CD4-positive, alpha-beta T cell treated with Interleukin-6 for 4 hours (primary cell): ENCODE measurements at regions not wholly inside any gene's neighbourhood (a gene's known extent, or its start where the extent isn't known, plus 50 kb on each side); places are given as distances from the start of the nearest gene placed in this dataset.

Source experiments
- DNase-seq: peaks from one replicate; pipeline ENCODE4 v3.0.0-alpha.2; 2020; ENCODE audit warnings: mixed read lengths

DNA sequence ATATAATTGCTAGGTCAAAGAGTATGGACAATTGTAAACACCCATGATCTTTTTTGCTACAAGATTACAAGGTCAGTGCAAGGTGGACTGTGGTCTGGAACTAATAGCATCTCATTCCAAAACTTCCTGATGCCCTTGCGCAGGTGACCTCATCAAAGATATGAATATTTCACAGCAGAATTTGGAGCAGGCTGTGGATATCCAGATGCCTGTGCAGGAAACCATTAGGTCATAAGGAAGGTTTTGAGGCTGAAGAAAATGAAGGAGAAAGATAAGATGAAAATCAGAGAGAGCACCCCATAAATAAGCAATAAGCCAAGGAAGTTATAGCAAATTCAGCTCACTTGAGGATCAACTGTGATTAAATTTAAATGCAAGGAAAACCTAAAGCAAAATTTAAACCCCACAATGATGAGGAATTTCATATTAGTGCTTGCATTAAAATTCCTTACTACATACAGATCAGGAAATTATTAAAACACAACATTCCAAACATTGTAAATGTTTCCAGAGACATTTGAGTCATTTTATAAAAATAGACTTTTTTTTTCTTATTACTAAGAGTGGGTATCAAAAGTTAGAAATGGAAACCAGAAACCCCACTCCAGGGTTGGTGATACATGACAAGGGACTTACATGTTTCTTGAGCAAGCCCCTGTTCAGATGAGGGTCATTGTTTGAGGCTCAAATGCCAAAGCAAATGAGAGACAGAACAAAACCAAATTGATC, 100.7 kb upstream of the FAM9C start:
- no peak for DNase-seq

DNA sequence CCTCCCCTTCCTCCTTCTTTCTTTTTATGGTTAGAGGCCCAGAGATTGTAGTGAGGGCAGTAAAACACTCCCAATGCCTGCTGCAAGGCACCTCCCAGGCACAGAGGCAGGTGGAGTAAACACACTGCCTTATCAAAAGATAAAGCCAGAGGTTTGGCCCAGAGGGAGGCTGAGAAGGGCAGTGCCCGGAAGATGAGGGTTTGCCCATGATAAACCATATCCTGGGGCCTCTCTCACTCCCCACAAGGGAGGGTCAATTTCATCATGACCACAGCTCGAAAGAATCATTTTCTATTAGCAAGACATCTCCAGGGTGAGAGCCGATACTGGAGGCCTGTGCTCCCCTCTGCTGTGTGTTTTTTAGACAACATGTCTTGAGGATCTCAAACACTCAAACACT, 98.5 kb upstream of the FAM9C start:
- no peak for DNase-seq

DNA sequence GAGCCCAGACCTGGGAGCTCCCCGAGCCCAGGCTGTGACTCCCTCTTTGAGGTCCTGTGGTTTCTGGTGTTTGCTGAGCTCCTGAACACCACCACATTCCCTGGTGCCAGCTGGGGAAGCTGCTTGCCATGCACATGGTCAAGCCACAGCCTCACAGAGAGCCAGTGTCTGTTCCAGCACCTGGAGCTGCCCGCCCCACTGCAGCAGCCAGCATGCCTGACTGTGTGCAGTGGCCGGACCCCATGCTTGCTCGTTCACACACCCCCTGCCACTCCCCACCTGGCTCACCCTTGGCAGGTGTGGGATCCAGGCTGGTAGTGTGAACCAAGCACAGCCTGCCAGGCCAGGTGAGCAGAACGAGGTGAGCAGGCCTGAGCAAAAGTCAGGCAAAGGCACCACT, 95.6 kb upstream of the FAM9C start:
- DNase-seq, result no peak

DNA sequence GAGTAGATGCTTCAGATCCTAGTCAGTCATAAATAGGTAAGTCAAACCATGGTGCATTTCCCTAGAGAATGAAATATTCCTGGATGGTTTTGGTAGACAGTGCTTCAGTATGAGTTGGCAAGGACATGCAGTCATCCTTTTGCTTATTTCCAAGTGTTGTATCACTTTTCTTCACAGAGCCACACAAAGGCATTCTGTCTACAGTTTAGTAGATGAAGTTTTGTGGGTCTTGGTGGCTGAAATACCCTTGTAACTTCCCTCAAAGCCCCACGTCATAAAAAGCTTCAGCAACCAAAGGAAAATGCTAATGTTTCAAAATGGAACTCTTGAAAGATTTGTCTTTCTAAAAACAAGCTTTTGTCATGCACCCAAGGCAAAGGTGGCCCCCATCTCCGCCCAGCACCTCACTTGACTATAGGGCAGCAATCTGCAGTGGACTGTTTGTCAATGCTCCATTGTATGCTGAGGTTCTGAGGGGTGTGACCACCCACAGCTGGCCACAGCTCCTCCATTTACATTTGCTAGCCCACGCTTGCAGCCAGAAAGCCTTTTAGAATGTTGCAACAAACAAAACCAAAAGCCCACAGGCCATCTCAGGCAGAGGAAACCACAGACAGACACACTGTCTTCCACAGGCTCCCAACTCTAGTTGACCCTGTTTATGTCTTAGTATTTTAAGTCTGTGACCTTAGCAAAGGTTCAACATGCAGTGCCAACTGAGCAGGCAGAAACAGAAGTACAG, 87.1 kb upstream of the FAM9C start:
- peak; percentile 34 for DNase-seq

DNA sequence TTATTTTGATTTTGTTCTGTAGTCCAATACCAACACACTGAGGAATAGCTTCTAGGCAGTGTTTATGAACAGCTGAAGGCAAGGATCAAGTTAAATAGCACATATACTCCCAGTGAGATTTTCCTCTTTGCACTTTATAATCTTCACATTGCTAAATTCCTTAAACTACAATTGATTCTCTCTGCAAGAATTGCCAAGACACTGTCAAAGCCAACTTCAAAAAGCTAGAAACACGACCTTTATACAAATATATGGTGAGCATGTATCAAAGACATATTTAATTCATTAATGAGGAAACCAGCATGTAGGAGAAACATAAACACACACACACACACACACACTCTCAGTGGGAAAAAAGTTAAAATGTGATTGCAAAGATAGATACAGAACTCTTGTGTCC, 86.4 kb upstream of the FAM9C start:
- DNase-seq, result no peak

DNA sequence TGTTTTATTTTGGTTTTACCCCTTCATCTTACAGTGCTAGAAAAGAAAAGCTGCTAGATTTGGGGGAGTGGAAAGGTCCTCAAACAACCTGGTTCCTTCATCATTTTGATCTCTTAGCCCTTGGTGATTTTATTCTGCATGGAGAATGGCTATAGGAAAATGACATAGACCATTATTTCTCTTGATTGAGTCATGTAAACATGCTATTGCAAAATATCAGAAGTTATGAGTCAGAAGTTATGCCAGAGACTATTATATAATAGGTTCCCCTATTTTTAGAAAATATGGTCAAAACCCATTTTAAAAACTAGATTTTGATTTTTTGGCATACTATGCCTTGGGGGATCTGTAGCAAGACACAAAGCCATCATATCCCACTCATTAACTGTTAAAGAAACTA, 83.7 kb upstream of the FAM9C start:
- DNase-seq, result no peak

DNA sequence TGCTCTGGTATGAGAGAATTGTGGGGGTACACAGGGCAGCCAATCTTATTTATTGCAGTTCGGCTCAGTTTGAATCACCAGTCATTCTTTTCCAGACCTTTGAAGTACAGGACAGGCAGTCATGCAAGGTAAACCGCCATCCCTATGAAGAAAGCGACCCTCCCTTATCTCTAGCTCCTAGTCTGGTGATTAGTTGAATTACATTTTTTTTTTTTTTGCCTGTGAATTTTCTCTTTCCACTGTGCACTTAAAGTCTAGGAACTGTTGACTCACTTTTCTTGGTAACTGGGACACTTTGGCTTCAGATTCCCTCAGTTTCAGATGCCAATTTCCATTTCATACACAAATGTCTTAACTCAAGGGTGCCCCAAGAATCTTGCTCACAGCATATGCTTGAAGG, 82.4 kb upstream of the FAM9C start:
- DNase-seq, result no peak

DNA sequence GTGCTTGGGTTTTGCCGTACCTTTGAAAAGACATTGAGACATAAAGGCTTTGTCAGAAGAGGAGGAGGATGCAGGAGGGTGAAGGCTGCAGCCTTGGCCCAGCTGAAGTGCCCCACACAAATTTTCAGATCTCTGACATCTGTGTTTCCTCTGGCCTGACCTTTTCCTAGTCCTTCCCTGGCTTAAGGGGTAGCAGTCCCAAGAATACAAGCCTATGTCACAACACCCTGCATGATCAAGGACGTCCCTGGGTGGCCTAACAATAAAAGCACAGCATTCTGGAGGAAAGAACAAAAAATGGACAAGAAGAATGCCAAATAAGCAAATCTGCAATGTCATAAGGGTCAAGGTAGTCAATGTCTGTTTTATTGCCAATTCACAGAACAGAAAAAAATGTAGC, 80.8 kb upstream of the FAM9C start:
- no peak for DNase-seq

DNA sequence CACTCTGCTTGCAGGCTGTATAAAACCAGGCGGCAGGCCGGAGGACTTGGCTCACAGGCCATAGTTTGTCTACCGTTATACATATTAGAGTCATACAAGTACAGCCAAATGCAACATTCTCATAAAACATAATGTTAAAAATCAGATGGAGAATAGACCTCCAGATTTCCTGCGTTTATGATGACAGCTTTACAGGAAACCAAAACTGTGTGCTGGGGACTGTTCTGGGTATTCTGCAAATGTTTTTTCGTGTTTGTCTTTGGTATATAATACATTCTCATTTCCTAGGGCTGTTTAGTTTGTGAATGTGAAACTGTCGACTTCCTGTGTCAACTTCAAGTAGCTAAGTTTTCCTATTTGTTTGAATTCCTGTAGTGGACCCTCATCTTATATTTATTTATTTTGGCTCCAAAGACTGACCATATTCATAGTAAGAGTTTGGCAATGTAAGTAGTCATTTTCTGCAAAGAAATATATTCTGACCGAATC, 79.5 kb upstream of the FAM9C start:
- peak; percentile 30 for DNase-seq

DNA sequence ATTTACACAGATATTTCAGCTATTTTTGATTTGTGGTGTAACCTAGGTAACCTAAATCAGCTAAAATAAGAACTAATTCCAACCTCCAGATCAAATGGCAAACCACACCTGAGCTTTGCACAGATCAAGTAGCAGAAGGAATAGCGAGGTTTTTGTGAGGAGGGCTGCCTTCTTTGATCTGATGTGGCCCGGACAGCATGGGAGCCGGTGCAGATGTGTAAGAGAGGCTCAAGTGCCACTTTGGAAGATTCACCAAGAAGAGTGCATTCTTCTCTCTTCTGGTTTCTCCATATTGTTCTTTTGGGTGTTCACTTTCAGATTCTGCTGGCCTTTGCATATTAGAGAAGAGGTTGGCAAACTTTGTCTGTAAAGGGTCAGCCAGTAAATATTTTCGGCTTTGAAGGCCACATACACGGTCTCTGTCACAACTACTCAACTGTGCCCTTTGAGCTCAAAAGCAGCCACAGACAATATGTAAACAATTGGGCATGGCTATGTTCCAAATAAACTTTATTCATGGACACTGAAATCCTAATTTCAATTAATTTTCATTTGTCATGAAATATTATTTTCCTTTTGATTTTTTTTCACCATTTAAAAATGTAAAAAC, 78.9 kb upstream of the FAM9C start:
- DNase-seq, result peak; percentile 14

DNA sequence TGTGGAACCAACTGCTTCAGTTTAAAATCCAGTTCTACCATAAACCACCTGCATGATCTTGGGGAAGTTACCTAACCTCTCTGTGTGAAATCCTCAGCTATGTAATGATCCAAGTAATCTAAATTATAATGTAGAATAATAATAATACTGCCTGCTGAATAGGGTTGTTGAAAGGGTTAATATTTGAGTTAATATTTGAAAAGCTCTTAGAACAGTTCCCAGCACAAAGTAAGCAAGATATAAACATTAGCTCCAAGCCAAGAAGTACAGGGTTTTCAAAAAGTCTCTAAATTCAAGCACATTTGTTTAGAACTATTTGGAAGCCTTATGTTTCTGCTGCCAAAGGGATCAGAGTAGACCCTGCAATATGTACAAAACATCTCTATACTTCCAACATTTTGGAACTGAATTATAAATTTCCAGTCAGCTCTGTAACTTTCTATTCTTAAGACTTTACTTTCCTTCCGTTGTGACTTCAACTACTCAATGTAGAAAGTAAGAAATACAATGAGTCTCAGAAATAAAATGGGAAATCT, 76.7 kb upstream of the FAM9C start:
- DNase-seq, result no peak

DNA sequence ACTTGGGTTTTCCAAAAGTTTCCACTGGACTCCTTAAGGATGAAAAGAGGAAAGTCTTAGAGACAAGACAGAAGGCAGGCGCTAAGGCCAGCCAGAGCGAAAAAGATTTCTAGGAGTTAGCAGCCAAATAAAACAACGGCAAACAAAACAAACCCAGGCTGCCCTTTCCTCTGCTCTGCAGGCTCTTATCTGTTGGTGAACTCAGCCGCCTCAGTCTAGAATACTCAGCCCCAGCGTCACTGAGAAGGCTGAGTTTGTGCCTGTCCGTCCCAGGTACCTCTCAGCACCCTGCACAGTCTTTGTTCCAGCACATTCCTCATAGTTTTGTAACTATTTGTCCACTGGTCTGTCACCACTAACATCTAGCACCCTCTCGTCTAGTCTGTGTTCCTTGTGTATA, 75.6 kb upstream of the FAM9C start:
- DNase-seq, result no peak

DNA sequence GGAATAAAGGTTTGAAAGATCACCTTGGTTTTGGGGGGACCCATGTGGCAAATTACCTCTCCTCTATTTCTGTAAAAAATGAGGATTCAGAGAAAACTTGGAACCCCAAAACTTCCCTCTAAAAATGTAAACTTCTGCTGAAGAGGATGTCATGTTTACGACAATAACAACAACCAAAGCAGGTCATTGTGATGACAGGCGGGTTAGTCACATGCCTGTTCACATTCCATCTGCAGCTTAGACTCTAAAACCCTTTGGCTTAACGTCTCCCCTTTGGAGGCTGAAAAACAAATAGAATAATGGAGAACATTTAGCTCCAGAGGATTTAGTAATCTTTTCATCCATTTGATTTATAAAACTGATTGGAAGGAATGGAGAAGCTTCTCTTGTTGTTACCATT, 75.0 kb upstream of the FAM9C start:
- DNase-seq, result no peak

DNA sequence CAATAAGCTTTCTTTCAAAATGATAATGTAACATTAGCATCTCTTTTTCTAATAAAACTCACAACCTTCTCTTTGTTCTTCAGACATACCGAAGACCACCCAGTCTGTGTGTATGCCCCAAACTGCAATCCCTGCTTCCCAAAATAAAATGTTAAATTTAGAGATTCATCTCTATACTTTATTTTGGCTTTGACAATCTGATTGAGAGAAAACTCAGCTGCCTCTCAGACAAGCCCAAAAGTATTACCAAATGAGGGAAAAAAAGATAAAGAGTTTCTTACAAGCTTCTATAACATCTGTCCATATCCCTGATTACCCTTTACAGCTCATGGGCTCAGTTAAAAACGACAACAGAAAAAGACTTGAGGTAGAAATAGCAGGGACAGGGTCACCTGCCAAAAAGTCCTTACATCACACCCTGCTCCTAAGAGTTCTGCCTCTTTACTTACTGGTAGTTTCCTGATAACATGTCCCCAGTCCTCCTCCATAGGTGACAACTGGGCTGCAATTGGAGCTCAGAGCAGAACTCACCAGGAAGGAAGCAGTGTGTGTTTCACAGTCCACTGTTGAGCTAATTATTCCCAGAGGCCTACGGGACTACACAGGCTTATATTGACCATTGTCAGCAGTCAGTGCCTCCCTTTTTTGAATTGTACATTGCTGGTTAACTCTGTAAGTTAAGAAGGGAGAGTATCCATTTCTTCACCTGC, 70.9 kb upstream of the FAM9C start:
- no peak for DNase-seq

DNA sequence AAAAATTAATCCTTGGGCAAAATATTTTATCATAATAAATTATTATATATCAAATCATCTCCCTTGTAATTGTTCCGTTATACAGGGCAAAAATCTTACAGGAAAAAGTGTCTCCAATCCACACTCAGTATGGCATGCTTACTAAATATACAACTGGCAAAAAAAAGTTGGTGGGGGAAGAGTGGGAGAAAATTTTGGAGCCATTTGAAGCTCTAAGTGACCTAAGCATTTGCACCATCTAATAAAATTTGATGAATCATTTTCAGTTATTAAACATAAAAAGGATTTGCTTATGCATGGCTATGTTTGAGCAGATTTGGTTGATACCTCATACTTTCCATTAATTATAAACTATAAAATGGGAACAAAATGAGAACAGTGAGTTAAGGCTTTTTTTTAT, 68.1 kb upstream of the FAM9C start:
- no peak for DNase-seq

DNA sequence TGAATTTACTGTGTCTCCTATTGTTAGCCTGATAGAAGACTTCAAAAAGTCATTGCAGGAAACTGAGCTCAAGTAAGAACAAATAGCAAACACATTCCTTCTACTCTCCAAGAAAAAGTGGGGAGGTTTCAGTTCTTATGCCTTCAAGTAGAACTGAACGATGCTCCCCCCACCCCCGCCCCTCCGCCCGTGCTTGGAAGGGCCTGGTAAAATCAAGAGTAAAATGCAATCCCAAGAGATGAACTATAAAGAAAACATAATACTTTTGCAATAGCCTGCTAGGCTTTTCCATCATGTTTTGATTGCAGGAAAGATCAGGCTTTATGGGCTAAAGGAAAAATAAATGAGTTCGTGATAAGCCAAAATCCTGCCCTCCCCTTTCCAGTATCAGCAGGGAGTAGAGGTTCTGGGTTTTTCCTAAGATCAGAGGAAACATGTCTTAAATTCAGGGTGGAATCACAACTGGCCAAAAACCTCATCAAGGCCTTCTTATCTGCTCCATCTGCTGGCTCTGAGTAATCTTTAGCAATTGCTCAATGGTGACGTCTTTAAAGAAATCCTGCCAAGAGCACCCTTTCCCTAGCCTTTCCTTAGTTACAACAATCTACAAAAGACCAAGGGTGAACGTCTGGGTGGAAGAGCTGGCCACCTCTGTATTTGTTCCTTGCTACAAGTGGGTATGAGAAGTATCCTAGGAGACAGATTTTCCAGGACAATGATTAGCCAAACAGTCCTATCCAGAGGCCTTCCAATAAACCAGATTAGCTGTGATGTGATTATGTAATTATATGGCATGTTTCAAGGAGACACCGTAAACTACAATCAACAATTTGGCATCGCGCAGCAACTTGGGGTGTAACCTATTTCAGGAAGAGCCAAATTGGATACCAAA, 66.3 kb upstream of the FAM9C start:
- no peak for DNase-seq

DNA sequence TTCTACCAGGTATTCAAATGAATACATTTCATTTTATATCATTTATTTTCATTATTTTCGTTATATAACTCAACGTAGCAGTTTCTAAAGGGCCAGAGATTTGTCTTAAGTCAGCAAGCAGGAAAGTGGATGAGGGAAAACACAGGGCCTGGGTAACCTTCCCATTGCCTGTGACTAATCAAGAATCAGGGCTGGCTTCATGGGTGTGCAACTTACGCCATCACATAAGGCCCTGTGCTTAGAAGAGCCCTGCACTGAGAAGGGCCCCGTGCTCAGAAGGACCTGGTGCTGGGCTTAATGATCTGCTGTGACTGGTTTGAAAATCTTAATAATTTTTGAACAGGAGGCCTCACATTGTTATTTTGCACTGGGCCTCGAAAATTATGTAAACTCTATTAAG, 65.4 kb upstream of the FAM9C start:
- DNase-seq, result no peak

DNA sequence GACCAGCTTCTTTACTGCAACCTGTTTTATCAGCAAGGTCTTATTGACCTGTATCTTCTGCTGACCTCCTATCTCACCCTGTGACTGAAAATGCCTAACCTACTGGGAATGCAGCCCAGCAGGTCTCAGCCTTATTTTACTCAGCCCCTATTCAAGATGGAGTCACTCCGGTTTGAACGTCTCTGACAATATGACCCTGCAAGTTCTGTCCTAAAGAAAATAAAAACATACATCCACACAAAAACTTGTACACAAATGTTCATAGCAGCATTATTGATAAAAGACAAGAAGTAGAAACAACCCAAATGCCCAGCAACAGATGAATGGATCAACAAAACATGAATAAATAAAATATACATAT, 59.5 kb upstream of the FAM9C start:
- DNase-seq, result no peak

DNA sequence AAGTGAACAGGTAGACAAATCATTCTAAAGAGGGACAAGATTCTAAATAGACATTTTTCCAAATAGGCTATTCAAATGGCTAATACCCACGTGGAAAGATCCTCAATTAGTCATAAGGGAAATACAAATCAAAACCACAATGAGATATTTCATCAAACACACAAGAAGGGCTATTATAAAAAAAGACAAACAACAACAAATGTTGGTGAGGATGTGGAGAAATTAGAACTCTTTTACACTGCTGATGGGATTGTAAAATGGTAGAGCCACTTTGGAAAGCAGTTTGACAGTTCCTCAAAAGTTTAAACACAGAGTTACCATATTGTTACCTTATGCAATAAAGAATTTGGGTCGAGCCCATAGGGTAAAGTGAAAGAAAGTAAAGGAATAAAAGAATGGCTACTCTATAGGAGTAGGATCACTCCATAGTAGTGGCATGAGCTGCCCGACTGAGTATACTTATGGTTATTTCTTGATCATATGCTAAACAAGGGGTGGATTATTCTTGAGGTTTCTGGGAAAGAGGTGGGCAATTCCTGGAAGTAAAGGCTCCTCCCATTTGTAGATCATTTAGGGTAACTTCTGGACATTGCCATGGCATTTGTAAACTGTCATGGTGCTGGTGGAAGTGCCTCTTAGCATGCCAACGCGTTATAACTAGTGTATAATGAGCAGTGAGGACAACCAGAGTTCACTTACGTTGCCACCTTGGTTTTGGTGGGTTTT, 58.9 kb upstream of the FAM9C start:
- DNase-seq, result no peak

DNA sequence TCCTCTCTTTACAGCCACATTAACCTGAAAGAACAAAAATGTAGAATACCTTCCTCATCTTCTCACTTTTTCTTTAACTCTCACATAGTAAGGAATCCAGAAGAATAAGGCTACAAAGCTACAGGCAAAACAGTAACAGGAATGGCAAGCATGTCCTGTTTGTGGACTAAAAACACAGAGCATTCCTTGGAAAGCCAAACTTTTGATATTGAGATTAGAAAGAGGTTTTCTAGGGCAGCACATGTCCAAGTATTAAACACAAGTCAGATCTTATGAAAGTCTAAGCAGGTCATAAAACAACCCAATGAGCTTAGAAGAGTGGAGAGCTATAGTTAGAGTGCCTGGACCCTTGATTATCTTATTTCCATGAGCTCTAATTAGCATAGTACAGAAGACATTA, 58.2 kb upstream of the FAM9C start:
- DNase-seq, result no peak

DNA sequence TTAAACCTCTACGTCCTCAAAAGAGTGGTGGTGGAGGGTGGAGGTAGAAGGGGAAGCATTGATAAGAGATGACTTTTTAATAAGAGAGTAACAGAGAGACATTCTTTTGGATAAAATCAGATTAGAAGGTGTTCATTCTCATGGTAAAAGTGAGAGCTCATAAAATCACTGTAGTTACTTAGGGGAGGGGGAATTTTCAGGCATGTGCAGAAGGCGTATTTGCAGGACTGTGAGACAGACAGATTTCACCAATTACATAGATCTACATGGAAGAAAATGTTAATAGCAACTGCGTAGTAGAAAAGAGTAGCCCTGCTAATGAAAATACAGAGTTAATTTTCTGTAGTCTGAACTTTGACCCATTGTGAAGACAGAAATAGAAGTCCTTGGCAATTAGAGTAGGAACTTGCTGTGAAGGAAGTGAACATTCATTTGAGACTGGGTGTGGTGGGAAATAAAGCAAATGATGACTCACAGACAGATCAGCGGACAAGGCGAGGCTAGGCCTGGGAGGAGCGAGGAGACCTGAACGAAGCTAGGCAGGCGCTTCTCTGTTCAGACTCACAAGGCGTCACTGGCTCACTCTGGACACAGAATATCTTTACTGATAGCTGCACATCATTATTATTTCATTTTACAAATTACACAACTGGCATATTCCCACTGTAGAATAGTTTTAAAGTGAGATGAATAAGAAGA, 57.2 kb upstream of the FAM9C start:
- peak; percentile 73 for DNase-seq
